Neural progenitor cell (in vitro differentiated cells): ENCODE measurements at regions not wholly inside any gene's neighbourhood (a gene's known extent, or its start where the extent isn't known, plus 50 kb on each side); places are given as distances from the start of the nearest gene placed in this dataset.

Source experiments
- CTCF ChIP-seq: fragments of 200-600 bp; sonication (generic); IDR thresholded peaks from 2 replicates; pipeline ENCODE4 v1.5.1; 2017; ENCODE audit warnings: antibody characterized with exemption, mild to moderate bottlenecking
- EZH2 ChIP-seq: fragments of 200-600 bp; sonication (generic); IDR thresholded peaks from 2 replicates; pipeline ENCODE4 v1.6.1; 2017; ENCODE audit warnings: antibody characterized with exemption, mild to moderate bottlenecking, moderate library complexity
- EZH2phosphoT487 ChIP-seq: fragments of 200-600 bp; sonication (generic); IDR thresholded peaks from 2 replicates; pipeline ENCODE4 v1.6.1; 2017; ENCODE audit warnings: antibody characterized with exemption

- TF ChIP-seq CTCF (no peak), EZH2phosphoT487 (no peak), EZH2 (no peak)
Measured at GRCh38 chr4:116811730-116812129, 273.6 kb downstream of the TRAM1L1 start.
